Spleen (tissue), 7 donors: ENCODE measurements at regions not wholly inside any gene's neighbourhood (a gene's known extent, or its start where the extent isn't known, plus 50 kb on each side); places are given as distances from the start of the nearest gene placed in this dataset.

Experiments used
- CTCF ChIP-seq, 11 experiments: fragments of 200-600 bp in 7 of 11; fragments of 450-650 bp in 4 of 11; sonication (generic) in 4 of 11; IDR thresholded peaks in 8 of 11; conservative IDR thresholded peaks in 3 of 11; 1 replicate in 7 of 11; 2 replicates in 4 of 11; pipeline versions ENCODE4 v1.4.0 to v1.8.0; 2016 to 2021; ENCODE audit warnings: antibody characterized with exemption in 11 of 11, inconsistent platforms in 4 of 11, mild to moderate bottlenecking in 1 of 11
- POLR2A ChIP-seq, 3 donors: fragments of 450-650 bp; IDR thresholded peaks; one replicate each; pipeline ENCODE4 v1.5.1; 2017; ENCODE audit warnings: antibody characterized with exemption in 3 of 3, mild to moderate bottlenecking in 1 of 3
- donor health status: DM: no; HTN: no; CAD: no; lungs with moderate emphysema.
- donor health status: DM: no; HTN: no; CAD: no.
- donor health status: DM: no; HTN: no; CAD: no.

GRCh38 chr12:115191342-115191741, 507.4 kb upstream of the TBX3 start:
- TF ChIP-seq POLR2A (IDR thresholded peaks at IDR 0.05) (no peak), CTCF (IDR thresholded peaks at IDR 0.05 in 8 of 11, conservative IDR thresholded peaks at IDR 0.05 in 3 of 11) (no peak)
